T-helper 1 cell treated with Interleukin-12 subunit alpha and Interleukin-12 subunit beta and Interleukin-4 antibody, amounts not matched to agents 30 μg/mL and 1 μg/mL, for 36 hours (primary cell): ENCODE measurements at regions not wholly inside any gene's neighbourhood (a gene's known extent, or its start where the extent isn't known, plus 50 kb on each side); places are given as distances from the start of the nearest gene placed in this dataset.
"Not testable (repeated sequence)": the region's sequence is repeated elsewhere in the genome, so short reads cannot be mapped to it uniquely, and the experiment has no call there.

ENCODE experiments used
- H3K27ac Mint-ChIP-seq: one replicate; pipeline ENCODE4 v1.8.0; 2021; ENCODE audit warnings: mild to moderate bottlenecking, mixed read lengths
- H3K27me3 Mint-ChIP-seq: one replicate; pipeline ENCODE4 v1.8.0; 2021; ENCODE audit warnings: low read depth, mixed read lengths
- H3K36me3 Mint-ChIP-seq: one replicate; pipeline ENCODE4 v1.8.0; 2021; ENCODE audit warnings: low read depth, mixed read lengths
- H3K4me1 Mint-ChIP-seq: one replicate; pipeline ENCODE4 v1.8.0; 2021; ENCODE audit warnings: low read depth, mixed read lengths
- H3K4me3 Mint-ChIP-seq: one replicate; pipeline ENCODE4 v1.8.0; 2021; ENCODE audit warnings: mild to moderate bottlenecking, moderate library complexity, mixed read lengths
- H3K9me3 Mint-ChIP-seq: one replicate; pipeline ENCODE4 v1.8.0; 2021; ENCODE audit warnings: mixed read lengths

GRCh38 chr21:35831230-35831629 is 229.1 kb downstream of the SETD4 start:
- Mint-ChIP-seq H3K4me3 (no peak overlapping the region), H3K36me3 (no peaks in the 10 kb centered on the region), H3K27me3 (peaks cover 20% of the 10 kb centered on the region), H3K4me1 (no peaks in the 10 kb centered on the region), H3K9me3 (no peaks in the 10 kb centered on the region), H3K27ac (no peak overlapping the region)

- H3K27ac Mint-ChIP-seq: no peak overlapping the region
- H3K27me3 Mint-ChIP-seq: peaks cover 20% of the 10 kb centered on the region
Measured at GRCh38 chr21:35829067-35829466, 231.3 kb downstream of the SETD4 start.

DNA sequence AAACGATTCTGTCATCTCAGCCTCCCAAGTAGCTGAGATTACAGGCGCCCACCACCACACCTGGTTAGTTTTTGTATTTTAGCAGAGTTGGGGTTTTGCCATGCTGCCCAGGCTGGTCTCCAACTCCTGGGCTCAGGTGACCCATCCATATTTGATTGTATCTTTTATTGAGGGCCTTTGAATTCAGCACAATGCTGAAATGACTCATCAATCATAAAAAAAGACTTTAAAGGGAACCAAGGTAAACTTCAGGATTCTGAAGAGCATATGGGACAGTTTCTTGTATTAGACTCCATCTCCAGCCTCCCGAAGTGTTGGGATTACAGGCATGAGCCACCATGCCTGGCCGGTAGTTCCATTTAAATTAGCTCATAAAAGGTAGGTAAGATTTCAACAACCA is 232.2 kb downstream of the SETD4 start:
- H3K4me3 Mint-ChIP-seq: no peak overlapping the region
- H3K27me3 Mint-ChIP-seq: peaks cover 20% of the 10 kb centered on the region
- no peaks in the 10 kb centered on the region for H3K36me3 Mint-ChIP-seq
- H3K27ac Mint-ChIP-seq: no peak overlapping the region
- no peaks in the 10 kb centered on the region for H3K4me1 Mint-ChIP-seq
- no peaks in the 10 kb centered on the region for H3K9me3 Mint-ChIP-seq

More at GRCh38 chr21:35829067-35829466, 231.3 kb downstream of the SETD4 start:
- H3K36me3 Mint-ChIP-seq: no peaks in the 10 kb centered on the region
- H3K9me3 Mint-ChIP-seq: no peaks in the 10 kb centered on the region
- H3K4me3 Mint-ChIP-seq: no peak overlapping the region
- H3K4me1 Mint-ChIP-seq: no peaks in the 10 kb centered on the region

- no peaks in the 10 kb centered on the region for H3K4me1 Mint-ChIP-seq
- H3K27me3 Mint-ChIP-seq: peaks cover 19% of the 10 kb centered on the region
Measured at GRCh38 chr21:35827004-35827403, 233.3 kb downstream of the SETD4 start.

DNA sequence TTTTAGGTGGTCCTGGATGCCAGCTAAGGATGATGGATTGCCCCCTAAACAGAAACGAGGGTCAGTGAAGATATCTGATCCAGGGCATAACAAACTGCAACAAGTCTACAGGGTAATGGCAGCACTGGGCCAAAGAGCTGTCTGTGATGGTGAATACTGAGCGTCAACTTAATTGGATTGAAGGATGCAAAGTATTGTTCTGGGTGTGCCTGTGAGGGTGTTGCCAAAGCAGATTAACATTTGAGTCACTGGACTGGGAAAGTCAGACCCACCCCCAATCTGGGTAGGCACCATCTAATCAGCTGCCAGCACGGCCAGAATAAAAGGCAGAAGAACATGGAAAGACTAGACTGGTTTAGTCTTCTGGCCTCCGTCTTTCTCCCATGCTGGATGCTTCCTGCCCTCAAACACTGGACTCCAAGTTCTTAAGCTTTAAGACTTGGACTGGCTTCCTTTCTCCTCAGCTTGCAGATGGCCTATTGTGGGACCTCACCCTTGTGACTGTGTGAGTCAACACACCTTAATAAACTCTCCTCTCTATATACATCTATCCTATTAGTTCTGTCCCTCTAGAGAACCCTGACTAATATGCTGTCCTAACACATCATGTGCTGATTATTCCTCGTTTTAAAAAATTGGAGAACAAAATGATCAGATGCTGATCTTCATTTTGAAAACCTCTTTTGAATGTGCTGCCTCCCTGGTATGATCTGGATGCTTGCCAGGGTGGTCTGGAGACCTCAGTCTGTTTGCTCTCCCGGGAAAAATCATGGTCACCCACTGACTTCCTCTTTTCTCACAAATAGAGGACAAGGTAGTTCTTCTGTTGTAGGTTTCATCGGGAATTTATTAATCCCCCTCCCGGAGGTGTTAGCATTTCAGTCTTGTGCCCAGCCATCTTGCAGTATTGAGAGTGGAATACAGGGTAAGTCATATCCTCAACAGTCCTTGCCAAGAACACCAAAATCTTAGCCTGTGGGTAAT is 234.7 kb downstream of the SETD4 start:
- Mint-ChIP-seq H3K27ac (no peak overlapping the region), H3K27me3 (peaks cover 15% of the 10 kb centered on the region), H3K4me3 (no peak overlapping the region), H3K36me3 (no peaks in the 10 kb centered on the region), H3K9me3 (no peaks in the 10 kb centered on the region), H3K4me1 (no peaks in the 10 kb centered on the region)

More at GRCh38 chr21:35827004-35827403, 233.3 kb downstream of the SETD4 start:
- H3K9me3 Mint-ChIP-seq: no peaks in the 10 kb centered on the region
- H3K36me3 Mint-ChIP-seq: no peaks in the 10 kb centered on the region
- H3K4me3 Mint-ChIP-seq: no peak overlapping the region
- H3K27ac Mint-ChIP-seq: no peak overlapping the region

DNA sequence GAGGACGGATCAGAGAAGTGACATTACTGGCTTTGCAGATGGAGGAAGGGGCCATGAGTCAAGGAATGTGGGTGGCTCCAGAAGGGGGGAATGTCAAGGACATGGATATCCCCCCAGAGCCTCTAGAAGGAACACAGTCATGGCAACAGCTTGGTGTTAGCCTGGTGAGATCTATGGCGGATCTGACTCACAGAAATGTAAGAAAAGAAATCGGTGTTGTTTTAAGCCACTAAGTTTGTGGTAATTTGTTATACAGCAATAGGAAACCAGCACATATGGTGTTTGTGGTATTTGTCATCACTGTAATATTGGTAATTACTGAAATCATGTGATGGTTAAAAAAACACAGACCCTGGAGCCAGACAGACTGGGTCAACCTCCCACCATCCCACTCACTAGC is 236.2 kb downstream of the SETD4 start:
- no peaks in the 10 kb centered on the region for H3K9me3 Mint-ChIP-seq
- peaks cover 9% of the 10 kb centered on the region for H3K27me3 Mint-ChIP-seq
- H3K36me3 Mint-ChIP-seq: no peaks in the 10 kb centered on the region
- H3K27ac Mint-ChIP-seq: no peak overlapping the region
- H3K4me1 Mint-ChIP-seq: no peaks in the 10 kb centered on the region
- H3K4me3 Mint-ChIP-seq: no peak overlapping the region

DNA sequence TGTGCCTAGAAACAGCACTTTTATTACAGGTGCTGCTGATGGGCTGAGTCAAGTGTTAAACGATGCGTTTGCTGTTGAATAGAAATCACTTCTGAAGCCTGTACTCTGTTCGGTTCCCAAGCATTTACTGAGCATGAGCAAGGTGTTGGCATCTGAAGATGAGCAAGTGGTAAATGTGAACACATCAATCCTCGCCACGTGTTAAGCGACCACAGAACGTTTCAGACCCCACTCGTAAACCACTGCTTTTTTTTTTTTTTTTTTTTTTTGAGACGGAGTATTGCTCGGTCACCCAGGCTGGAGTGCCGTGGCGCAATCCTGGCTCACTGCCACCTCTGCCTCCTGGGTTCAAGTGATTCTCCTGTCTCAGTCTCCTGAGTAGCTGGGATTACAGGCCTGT is 241.2 kb downstream of the SETD4 start:
- H3K36me3 Mint-ChIP-seq: no peaks in the 10 kb centered on the region
- peaks cover 4% of the 10 kb centered on the region for H3K27me3 Mint-ChIP-seq
- no peak overlapping the region for H3K4me3 Mint-ChIP-seq
- H3K4me1 Mint-ChIP-seq: no peaks in the 10 kb centered on the region
- H3K27ac Mint-ChIP-seq: no peak overlapping the region
- no peaks in the 10 kb centered on the region for H3K9me3 Mint-ChIP-seq

GRCh38 chr21:35818597-35818996 is 241.7 kb downstream of the SETD4 start:
- H3K27me3 Mint-ChIP-seq: peaks cover 4% of the 10 kb centered on the region
- no peaks in the 10 kb centered on the region for H3K9me3 Mint-ChIP-seq
- no peak overlapping the region for H3K4me3 Mint-ChIP-seq
- H3K4me1 Mint-ChIP-seq: no peaks in the 10 kb centered on the region
- H3K27ac Mint-ChIP-seq: no peak overlapping the region
- H3K36me3 Mint-ChIP-seq: no peaks in the 10 kb centered on the region

DNA sequence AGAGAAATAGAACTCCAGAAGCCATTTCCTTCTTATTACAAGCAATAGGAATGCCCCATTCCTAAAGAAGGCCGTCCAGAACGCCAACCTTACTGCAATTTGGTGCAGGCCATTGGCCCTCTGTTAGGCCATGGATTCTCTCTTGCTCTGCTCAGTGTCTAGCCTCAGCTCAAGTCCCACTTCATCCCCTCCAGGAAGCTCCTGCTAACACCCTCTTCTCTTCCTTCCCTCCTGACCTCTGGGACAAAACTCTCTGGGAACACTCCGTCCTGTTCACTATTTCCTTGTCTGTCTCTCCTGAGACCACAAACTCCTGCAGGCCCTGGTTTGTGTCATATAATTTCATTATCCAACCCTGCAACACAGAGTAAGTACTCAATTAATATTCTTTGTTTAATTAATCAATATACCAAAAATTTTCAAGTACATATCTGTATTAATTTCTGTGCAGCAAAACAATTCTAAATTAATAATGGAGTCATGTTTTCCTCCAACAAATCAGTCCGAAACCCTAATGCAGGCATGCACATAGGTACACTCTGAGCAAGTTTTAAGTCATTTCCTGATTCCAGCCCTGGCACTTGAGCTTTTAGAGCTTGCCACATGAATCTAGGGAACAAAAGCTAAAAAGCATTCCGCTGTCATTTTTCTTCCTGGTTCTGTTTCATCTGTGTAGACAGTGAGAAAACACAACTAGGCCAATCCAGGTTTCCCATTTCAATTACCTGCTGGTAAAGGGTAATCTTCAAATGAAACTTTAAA is 245.3 kb downstream of the SETD4 start:
- no peak overlapping the region for H3K4me3 Mint-ChIP-seq

GRCh38 chr21:35812679-35813078 is 247.6 kb downstream of the SETD4 start:
- Mint-ChIP-seq H3K9me3 (no peaks in the 10 kb centered on the region), H3K4me3 (no peak overlapping the region), H3K4me1 (no peaks in the 10 kb centered on the region), H3K27ac (no peak overlapping the region), H3K36me3 (no peaks in the 10 kb centered on the region), H3K27me3 (peaks cover 8% of the 10 kb centered on the region)

More for the DNA sequence above, 245.3 kb downstream of the SETD4 start:
- H3K36me3 Mint-ChIP-seq: no peaks in the 10 kb centered on the region
- H3K27me3 Mint-ChIP-seq: peaks cover 4% of the 10 kb centered on the region
- H3K4me1 Mint-ChIP-seq: no peaks in the 10 kb centered on the region
- no peaks in the 10 kb centered on the region for H3K9me3 Mint-ChIP-seq
- no peak overlapping the region for H3K27ac Mint-ChIP-seq

DNA sequence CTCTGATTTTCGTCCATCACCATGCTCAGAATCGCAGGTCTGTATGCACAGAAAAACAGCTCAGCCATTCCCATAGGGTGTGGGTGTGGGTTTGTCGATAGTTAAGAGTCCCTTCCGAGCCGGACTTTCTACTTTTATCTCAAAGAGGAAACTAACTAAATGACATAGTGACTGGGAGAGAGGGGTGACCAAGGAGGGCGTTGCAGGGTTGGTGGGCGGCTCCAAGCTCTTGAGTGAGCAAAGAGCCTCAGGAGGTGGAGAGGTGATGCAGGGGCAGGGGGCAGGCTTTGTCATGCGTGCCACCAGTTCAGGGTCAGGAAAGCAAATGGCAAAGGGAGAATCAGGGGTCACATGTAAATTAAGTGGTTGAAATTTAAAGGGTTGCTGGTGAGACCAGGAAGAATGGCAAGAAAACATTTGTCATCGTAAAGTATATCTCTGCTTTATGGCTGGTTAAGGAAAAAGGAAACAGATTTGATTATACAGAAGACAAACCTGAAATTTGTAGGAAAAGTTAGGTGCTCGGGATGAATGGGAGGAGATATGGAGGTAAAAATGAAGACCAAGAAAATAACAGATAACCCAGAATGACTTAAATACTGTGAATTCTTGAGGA is 249.0 kb downstream of the SETD4 start:
- Mint-ChIP-seq H3K9me3 (no peaks in the 10 kb centered on the region), H3K36me3 (no peaks in the 10 kb centered on the region), H3K4me3 (no peak overlapping the region), H3K4me1 (no peaks in the 10 kb centered on the region), H3K27me3 (peaks cover 3% of the 10 kb centered on the region), H3K27ac (no peak overlapping the region)

GRCh38 chr21:35810431-35810970 is 249.8 kb downstream of the SETD4 start:
- peaks cover 3% of the 10 kb centered on the region for H3K27me3 Mint-ChIP-seq
- no peaks in the 10 kb centered on the region for H3K4me1 Mint-ChIP-seq
- no peaks in the 10 kb centered on the region for H3K9me3 Mint-ChIP-seq
- H3K36me3 Mint-ChIP-seq: no peaks in the 10 kb centered on the region
- no peak overlapping the region for H3K4me3 Mint-ChIP-seq
- no peak overlapping the region for H3K27ac Mint-ChIP-seq

GRCh38 chr21:35801391-35801790 is 258.9 kb downstream of the SETD4 start:
- H3K4me1 Mint-ChIP-seq: no peaks in the 10 kb centered on the region
- H3K4me3 Mint-ChIP-seq: no peak overlapping the region
- H3K36me3 Mint-ChIP-seq: no peaks in the 10 kb centered on the region
- no peaks in the 10 kb centered on the region for H3K9me3 Mint-ChIP-seq
- H3K27ac Mint-ChIP-seq: no peak overlapping the region
- peaks cover 10% of the 10 kb centered on the region for H3K27me3 Mint-ChIP-seq

DNA sequence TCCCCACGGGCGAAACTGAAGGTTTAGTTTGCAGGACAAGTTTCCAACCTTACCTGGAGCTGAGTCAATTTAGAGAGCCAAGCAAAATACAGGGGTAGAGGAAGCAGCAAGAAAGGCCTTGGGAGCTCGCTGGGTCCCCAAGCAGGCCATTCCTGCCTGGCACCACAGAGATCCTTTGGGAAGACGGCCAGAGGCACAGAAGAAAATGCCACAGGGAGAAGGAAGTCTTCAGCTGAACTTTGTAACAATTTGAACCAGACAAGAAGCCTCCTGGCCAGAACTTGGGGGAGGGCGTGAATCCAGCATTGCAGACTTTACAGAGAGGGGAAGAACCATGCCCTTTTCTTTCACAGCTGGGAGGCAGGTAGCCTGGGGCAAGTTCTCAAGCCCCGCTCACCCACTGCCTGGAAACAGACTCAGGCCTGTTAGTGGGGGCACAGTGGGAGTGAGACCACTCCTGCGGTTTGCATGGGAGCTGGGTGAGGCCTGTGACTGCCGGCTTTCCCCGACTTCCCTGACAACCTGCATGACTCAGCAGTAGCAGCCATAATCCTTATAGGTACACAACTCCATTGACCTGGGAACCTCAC is 259.4 kb downstream of the SETD4 start:
- not testable (repeated sequence) for H3K4me1 Mint-ChIP-seq, H3K36me3 Mint-ChIP-seq, H3K27me3 Mint-ChIP-seq, H3K9me3 Mint-ChIP-seq, H3K27ac Mint-ChIP-seq, H3K4me3 Mint-ChIP-seq
